ENCODE measurements at regions not wholly inside any gene's neighbourhood (a gene's known extent, or its start where the extent isn't known, plus 50 kb on each side); places are given as distances from the start of the nearest gene placed in this dataset.
A peak's percentile ranks its signal among the peaks of the same experiment; 100 is the strongest.

GRCh38 chr1:193566735-193567134, 380.3 kb upstream of the B3GALT2 start:
- no peaks in the 10 kb centered on the region for H3K27me3 ChIP-seq
- peaks cover 3% of the 10 kb centered on the region for H3K4me1 ChIP-seq
- H4K20me1 ChIP-seq (ENCODE audit: low read depth), result no peaks in the 10 kb centered on the region
- H3K36me3 ChIP-seq, result no peaks in the 10 kb centered on the region
- no peaks in the 10 kb centered on the region for H3K79me2 ChIP-seq (ENCODE audit: low read depth)
- Mint-ChIP-seq H3K4me1 (no peaks in the 10 kb centered on the region), H3K36me3 (no peaks in the 10 kb centered on the region), H3K9me3 (peaks cover 6% of the 10 kb centered on the region), H3K4me3 (no peak overlapping the region), H3K27ac (no peak overlapping the region), H3K27me3 (ENCODE audit: insufficient read depth, low read depth) (peaks cover 2% of the 10 kb centered on the region)
- no peak overlapping the region for H3K27ac ChIP-seq
- no peak overlapping the region for H3K9ac ChIP-seq
- H2AFZ ChIP-seq (replicated peaks), result no peak overlapping the region
- H3F3A ChIP-seq (ENCODE audit: low read depth), result no peaks in the 10 kb centered on the region
- DNase-seq (ENCODE audit: low spot score), result no peak
- TF ChIP-seq EZH2 (IDR thresholded peaks at IDR 0.05) (no peak), EZH2phosphoT487 (IDR thresholded peaks at IDR 0.05) (no peak), CTCF (IDR thresholded peaks at IDR 0.05) (no peak)
- no peaks in the 10 kb centered on the region for H3K9me3 ChIP-seq (ENCODE audit: low read depth)
- no peak overlapping the region for H3K4me2 ChIP-seq
- H3K4me3 ChIP-seq, result no peak overlapping the region

- peaks cover 2% of the 10 kb centered on the region for H3K27me3 Mint-ChIP-seq (ENCODE audit: insufficient read depth, low read depth)
- Histone ChIP-seq H3K9ac (no peak overlapping the region), H2AFZ (replicated peaks) (no peak overlapping the region), H3K4me3 (no peak overlapping the region), H3K4me1 (peaks cover 3% of the 10 kb centered on the region), H3F3A (ENCODE audit: low read depth) (no peaks in the 10 kb centered on the region), H4K20me1 (ENCODE audit: low read depth) (no peaks in the 10 kb centered on the region), H3K27ac (no peak overlapping the region), H3K4me2 (no peak overlapping the region), H3K9me3 (ENCODE audit: low read depth) (no peaks in the 10 kb centered on the region), H3K36me3 (no peaks in the 10 kb centered on the region), H3K27me3 (no peaks in the 10 kb centered on the region), H3K79me2 (ENCODE audit: low read depth) (no peaks in the 10 kb centered on the region)
- no peak overlapping the region for H3K4me3 Mint-ChIP-seq
- no peaks in the 10 kb centered on the region for H3K36me3 Mint-ChIP-seq
- TF ChIP-seq EZH2 (IDR thresholded peaks at IDR 0.05) (no peak), EZH2phosphoT487 (IDR thresholded peaks at IDR 0.05) (no peak), CTCF (IDR thresholded peaks at IDR 0.05) (no peak)
- DNase-seq (ENCODE audit: low spot score), result no peak
- no peak overlapping the region for H3K27ac Mint-ChIP-seq
- no peaks in the 10 kb centered on the region for H3K4me1 Mint-ChIP-seq
- no peaks in the 10 kb centered on the region for H3K9me3 Mint-ChIP-seq
These were observed 379.7 kb upstream of the B3GALT2 start for GRCh38 chr1:193565971-193566577.

GRCh38 chr1:193562121-193562520, 375.7 kb upstream of the B3GALT2 start:
- Histone ChIP-seq H3K27me3 (no peaks in the 10 kb centered on the region), H3K27ac (no peak overlapping the region), H4K20me1 (ENCODE audit: low read depth) (no peaks in the 10 kb centered on the region), H3K79me2 (ENCODE audit: low read depth) (no peaks in the 10 kb centered on the region), H3K4me2 (no peak overlapping the region), H3K9me3 (ENCODE audit: low read depth) (no peaks in the 10 kb centered on the region), H3K4me1 (peaks cover 3% of the 10 kb centered on the region), H3K4me3 (no peak overlapping the region), H2AFZ (replicated peaks) (peak overlapping the region; percentile 6), H3K36me3 (no peaks in the 10 kb centered on the region), H3K9ac (no peak overlapping the region), H3F3A (ENCODE audit: low read depth) (no peaks in the 10 kb centered on the region)
- H3K36me3 Mint-ChIP-seq, result no peaks in the 10 kb centered on the region
- no peaks in the 10 kb centered on the region for H3K9me3 Mint-ChIP-seq
- peaks cover 2% of the 10 kb centered on the region for H3K27me3 Mint-ChIP-seq (ENCODE audit: insufficient read depth, low read depth)
- DNase-seq (ENCODE audit: low spot score), result peak; percentile 26
- no peak for TF ChIP-seq EZH2phosphoT487 (IDR thresholded peaks at IDR 0.05)
- TF ChIP-seq EZH2 (IDR thresholded peaks at IDR 0.05), result no peak
- no peak for TF ChIP-seq CTCF (IDR thresholded peaks at IDR 0.05)
- peaks cover 8% of the 10 kb centered on the region for H3K4me1 Mint-ChIP-seq
- H3K4me3 Mint-ChIP-seq, result no peak overlapping the region
- no peak overlapping the region for H3K27ac Mint-ChIP-seq

All from neural progenitor cell (in vitro differentiated cells).